ENCODE measurements at regions not wholly inside any gene's neighbourhood (a gene's known extent, or its start where the extent isn't known, plus 50 kb on each side); places are given as distances from the start of the nearest gene placed in this dataset.

GRCh38 chr11:115722711-115723110 is 218.5 kb upstream of the CADM1 start:
- no peak for DNase-seq (ENCODE audit: low spot score)

GRCh38 chr11:115721296-115721995 is 217.2 kb upstream of the CADM1 start:
- DNase-seq (ENCODE audit: low spot score) = no peak

- no peak for DNase-seq (ENCODE audit: low spot score)
Observed at GRCh38 chr11:115720602-115721245, 216.5 kb upstream of the CADM1 start.

GRCh38 chr11:115718945-115719344 is 214.7 kb upstream of the CADM1 start:
- DNase-seq (ENCODE audit: low spot score) = no peak

GRCh38 chr11:115718106-115718505 is 213.9 kb upstream of the CADM1 start:
- DNase-seq (ENCODE audit: low spot score) = no peak

- no peak for DNase-seq (ENCODE audit: low spot score)
Observed at GRCh38 chr11:115716601-115717529, 212.7 kb upstream of the CADM1 start.

GRCh38 chr11:115716080-115716479 is 211.9 kb upstream of the CADM1 start:
- no peak for DNase-seq (ENCODE audit: low spot score)

GRCh38 chr11:115715251-115715770 is 211.1 kb upstream of the CADM1 start:
- DNase-seq (ENCODE audit: low spot score) = no peak

- peak; percentile 68 for DNase-seq (ENCODE audit: low spot score)
Observed at GRCh38 chr11:115712296-115712695, 208.1 kb upstream of the CADM1 start.

- DNase-seq (ENCODE audit: low spot score) = no peak
Observed at GRCh38 chr11:115710980-115711379, 206.8 kb upstream of the CADM1 start.

GRCh38 chr11:115710426-115710825 is 206.2 kb upstream of the CADM1 start:
- no peak for DNase-seq (ENCODE audit: low spot score)

- DNase-seq (ENCODE audit: low spot score) = no peak
Observed at GRCh38 chr11:115709297-115709696, 205.1 kb upstream of the CADM1 start.

GRCh38 chr11:115707180-115707905 is 203.1 kb upstream of the CADM1 start:
- no peak for DNase-seq (ENCODE audit: low spot score)

GRCh38 chr11:115706626-115707135 is 202.5 kb upstream of the CADM1 start:
- no peak for DNase-seq (ENCODE audit: low spot score)

- no peak for DNase-seq (ENCODE audit: low spot score)
Observed at GRCh38 chr11:115705200-115705599, 201.0 kb upstream of the CADM1 start.

- DNase-seq (ENCODE audit: low spot score) = no peak
Observed at GRCh38 chr11:115700981-115701875, 197.0 kb upstream of the CADM1 start.

GRCh38 chr11:115700496-115700895 is 196.3 kb upstream of the CADM1 start:
- no peak for DNase-seq (ENCODE audit: low spot score)

GRCh38 chr11:115699733-115700132 is 195.5 kb upstream of the CADM1 start:
- peak; percentile 55 for DNase-seq (ENCODE audit: low spot score)

- DNase-seq (ENCODE audit: low spot score) = no peak
Observed at GRCh38 chr11:115699326-115699725, 195.1 kb upstream of the CADM1 start.

- no peak for DNase-seq (ENCODE audit: low spot score)
Observed at GRCh38 chr11:115698243-115698642, 194.0 kb upstream of the CADM1 start.

- no peak for DNase-seq (ENCODE audit: low spot score)
Observed at GRCh38 chr11:115696563-115696962, 192.3 kb upstream of the CADM1 start.
